GM23248 (cell line): ENCODE measurements at regions not wholly inside any gene's neighbourhood (a gene's known extent, or its start where the extent isn't known, plus 50 kb on each side); places are given as distances from the start of the nearest gene placed in this dataset.
A peak's percentile ranks its signal among the peaks of the same experiment; 100 is the strongest.

Source experiments
- DNase-seq: peaks from one replicate; pipeline ENCODE4 v3.0.0-alpha.2; 2015
- H2AFZ ChIP-seq: fragments of 200-600 bp; sonication (generic); 2 replicates; pipeline ENCODE4 v1.6.1; 2016; ENCODE audit warnings: antibody characterized with exemption
- H3F3A ChIP-seq: fragments of 200-600 bp; sonication (generic); 2 replicates; pipeline ENCODE4 v1.6.1; 2016; ENCODE audit warnings: mild to moderate bottlenecking, antibody characterized with exemption, mixed run types; ENCODE audit not compliant: insufficient read depth
- H3K27ac ChIP-seq: fragments of 200-600 bp; sonication (generic); 2 replicates; pipeline ENCODE4 v1.5.1; 2016; ENCODE audit warnings: mild to moderate bottlenecking
- H3K27me3 ChIP-seq: fragments of 200-600 bp; sonication (generic); replicated peaks from 2 replicates; pipeline ENCODE4 v1.6.1; 2016; ENCODE audit warnings: mild to moderate bottlenecking; ENCODE audit not compliant: insufficient read depth
- H3K36me3 ChIP-seq: fragments of 200-600 bp; sonication (generic); 2 replicates; pipeline ENCODE4 v1.6.1; 2016; ENCODE audit warnings: low read depth, mild to moderate bottlenecking
- H3K4me1 ChIP-seq: fragments of 200-600 bp; sonication (generic); 2 replicates; pipeline ENCODE4 v1.6.1; 2016; ENCODE audit warnings: mild to moderate bottlenecking; ENCODE audit not compliant: insufficient read depth
- H3K4me2 ChIP-seq: fragments of 200-600 bp; sonication (generic); one replicate; pipeline ENCODE4 v1.6.1; 2016; ENCODE audit warnings: mild to moderate bottlenecking; ENCODE audit not compliant: unreplicated experiment
- H3K4me3 ChIP-seq: fragments of 200-600 bp; sonication (generic); 2 replicates; pipeline ENCODE4 v1.5.1; 2016; ENCODE audit warnings: mild to moderate bottlenecking
- H3K79me2 ChIP-seq: fragments of 200-600 bp; sonication (generic); 2 replicates; pipeline ENCODE4 v1.6.1; 2016; ENCODE audit warnings: mild to moderate bottlenecking; ENCODE audit not compliant: insufficient read depth
- H3K9ac ChIP-seq: fragments of 200-600 bp; sonication (generic); 2 replicates; pipeline ENCODE4 v1.6.1; 2016; ENCODE audit warnings: mild to moderate bottlenecking
- H3K9me2 ChIP-seq: fragments of 200-600 bp; sonication (generic); 2 replicates; pipeline ENCODE4 v1.6.1; 2016; ENCODE audit warnings: mixed run types, mild to moderate bottlenecking, moderate library complexity; ENCODE audit not compliant: insufficient read depth
- H3K9me3 ChIP-seq: fragments of 200-600 bp; sonication (generic); one replicate; pipeline ENCODE4 v1.6.1; 2017; ENCODE audit warnings: low read depth
- H4K20me1 ChIP-seq: fragments of 200-600 bp; sonication (generic); 2 replicates; pipeline ENCODE4 v1.6.0; 2016; ENCODE audit not compliant: insufficient read depth
- EZH2 ChIP-seq: fragments of 200-600 bp; sonication (generic); IDR thresholded peaks from 2 replicates; pipeline ENCODE4 v1.6.1; 2018; ENCODE audit warnings: antibody characterized with exemption, mild to moderate bottlenecking; ENCODE audit not compliant: insufficient read depth, poor library complexity, severe bottlenecking
- EZH2phosphoT487 ChIP-seq: fragments of 200-600 bp; sonication (generic); IDR thresholded peaks from 2 replicates; pipeline ENCODE4 v1.6.1; 2018; ENCODE audit warnings: antibody characterized with exemption, moderate library complexity, mild to moderate bottlenecking, low read depth; ENCODE audit not compliant: insufficient read depth
- WGBS, 2 experiments: methylation state at CpG; one replicate each; pipeline ENCODE4 v1.1.6; 2015 to 2017; ENCODE audit warnings: low lambda C conversion rate in 2 of 2, low coverage in 1 of 2; ENCODE audit errors: missing lambda C conversion rate in 2 of 2; 5-methylcytosine and 5-hydroxymethylcytosine counted together
- in situ Hi-C: fragments of 300-500 bp; cut with MboI; formaldehyde crosslinking; loops from 2 replicates; pipeline ENCODE4 v1.15.0; 2020

DNA sequence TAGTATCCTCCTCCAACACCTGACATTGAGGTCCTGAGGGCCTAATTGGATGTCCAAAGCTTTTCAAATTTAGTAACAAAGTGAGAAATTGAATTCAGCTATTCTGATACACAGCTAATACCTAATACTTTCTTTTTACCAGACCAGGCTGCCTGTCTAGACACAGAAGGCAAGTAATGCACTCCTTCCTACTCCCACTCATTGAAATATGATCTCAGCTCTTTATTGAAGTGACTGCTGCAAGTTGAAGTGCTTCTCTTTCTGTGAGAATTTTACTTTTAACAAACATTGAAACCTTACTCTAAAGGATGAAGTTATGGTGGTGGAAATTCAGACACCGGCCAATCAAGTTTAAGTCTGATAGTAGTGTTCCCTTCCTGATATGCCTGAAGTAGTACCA, 90.8 kb upstream of the OGFRL1 start:
- peaks cover 25% of the 10 kb centered on the region for H3K4me1 ChIP-seq
- in situ Hi-C loops: no loop called here
- no peaks in the 10 kb centered on the region for H3K9me2 ChIP-seq
- no peak overlapping the region for H3K9ac ChIP-seq
- H3K36me3 ChIP-seq: no peaks in the 10 kb centered on the region
- DNase-seq: peak; percentile 68
- 97 to 100% methylated on average over 1 of the region's 1 CpG for WGBS, 2 experiments
- H3K27me3 ChIP-seq: no peaks in the 10 kb centered on the region
- no peaks in the 10 kb centered on the region for H3K79me2 ChIP-seq
- H4K20me1 ChIP-seq: no peaks in the 10 kb centered on the region
- 0 out of 2 replicates have a peak overlapping the region, but pooled peaks have one; percentile 7 for H3K27ac ChIP-seq
- no peak for TF ChIP-seq EZH2phosphoT487
- no peak for TF ChIP-seq EZH2
- H3K9me3 ChIP-seq: no peaks in the 10 kb centered on the region
- no peak overlapping the region for H3K4me3 ChIP-seq
- peaks cover 21% of the 10 kb centered on the region; the same call in 1 of the 2 replicates for H3F3A ChIP-seq
- H3K4me2 ChIP-seq: peak overlapping the region; percentile 51
- peak overlapping the region; percentile 35 for H2AFZ ChIP-seq

DNA sequence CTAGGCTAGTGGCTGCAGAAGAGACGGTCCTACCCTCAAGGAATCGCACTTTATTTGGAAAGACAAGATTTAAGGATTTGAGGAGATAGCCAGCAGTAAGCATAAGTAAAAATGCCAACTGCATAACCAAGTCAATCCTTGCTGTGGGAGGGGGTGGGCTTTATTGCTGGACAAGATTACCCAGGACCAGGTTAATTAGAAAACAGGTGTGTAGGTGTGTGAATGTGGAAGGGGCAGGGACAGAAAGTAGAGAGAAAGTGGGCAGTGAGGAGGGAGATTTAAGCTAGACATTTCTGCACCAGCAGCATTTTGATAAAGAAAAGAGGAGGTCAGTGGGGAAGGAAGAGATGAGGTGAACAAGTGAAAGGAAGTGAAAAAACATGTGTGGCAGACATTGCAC, 89.7 kb upstream of the OGFRL1 start:
- 97 to 100% methylated on average over 2 of the region's 2 CpGs for WGBS, 2 experiments
- in situ Hi-C loops: no loop called here
- Histone ChIP-seq H3K9ac (no peak overlapping the region), H3K4me3 (no peak overlapping the region), H3F3A (peaks cover 21% of the 10 kb centered on the region; the same call in 1 of the 2 replicates), H3K36me3 (no peaks in the 10 kb centered on the region), H2AFZ (no peak overlapping the region), H4K20me1 (no peaks in the 10 kb centered on the region), H3K79me2 (no peaks in the 10 kb centered on the region), H3K9me3 (no peaks in the 10 kb centered on the region), H3K27me3 (no peaks in the 10 kb centered on the region), H3K4me2 (no peak overlapping the region), H3K4me1 (peaks cover 25% of the 10 kb centered on the region), H3K27ac (no peak overlapping the region), H3K9me2 (no peaks in the 10 kb centered on the region)
- TF ChIP-seq EZH2: no peak
- DNase-seq: no peak

DNA sequence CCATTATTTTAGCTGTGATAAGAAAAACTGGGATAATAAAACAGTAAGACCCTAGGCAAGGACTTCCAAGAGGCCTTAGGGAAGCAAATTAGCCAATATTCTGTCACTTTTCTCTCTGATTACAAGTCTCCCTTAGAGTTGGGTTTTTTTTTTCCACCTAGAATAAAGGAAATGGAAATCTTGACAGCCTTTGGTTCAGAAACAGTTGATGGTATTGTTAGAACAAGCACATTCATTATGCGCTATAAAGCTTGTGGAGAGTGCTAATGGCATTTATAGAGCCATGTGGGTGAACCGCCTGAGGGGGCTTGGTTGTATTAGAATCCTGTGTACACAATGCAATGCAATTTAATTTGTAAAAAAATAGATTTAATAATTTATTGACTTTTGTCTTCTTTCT, 88.9 kb upstream of the OGFRL1 start:
- no peak for DNase-seq
- Histone ChIP-seq H3K79me2 (no peaks in the 10 kb centered on the region), H3F3A (peaks cover 16% of the 10 kb centered on the region; the same call in 1 of the 2 replicates), H3K4me2 (no peak overlapping the region), H3K9me3 (no peaks in the 10 kb centered on the region), H2AFZ (no peak overlapping the region), H3K4me3 (no peak overlapping the region), H3K27ac (no peak overlapping the region), H3K4me1 (peaks cover 20% of the 10 kb centered on the region), H3K36me3 (no peaks in the 10 kb centered on the region), H3K9me2 (no peaks in the 10 kb centered on the region), H3K27me3 (no peaks in the 10 kb centered on the region), H4K20me1 (no peaks in the 10 kb centered on the region), H3K9ac (no peak overlapping the region)
- WGBS, 2 experiments: 96 to 98% methylated on average over 2 of the region's 2 CpGs
- TF ChIP-seq EZH2phosphoT487 (no peak), EZH2 (no peak)
- in situ Hi-C loops: no loop called here

GRCh38 chr6:71203206-71203605, 85.4 kb upstream of the OGFRL1 start:
- H3K27me3 ChIP-seq: no peaks in the 10 kb centered on the region
- no peaks in the 10 kb centered on the region for H3K9me3 ChIP-seq
- peaks cover 19% of the 10 kb centered on the region for H3K4me1 ChIP-seq
- H3K27ac ChIP-seq: no peak overlapping the region
- H3K9ac ChIP-seq: no peak overlapping the region
- TF ChIP-seq EZH2 (no peak), EZH2phosphoT487 (no peak)
- H3K4me2 ChIP-seq: no peak overlapping the region
- H3K9me2 ChIP-seq: no peaks in the 10 kb centered on the region
- no peaks in the 10 kb centered on the region for H3K36me3 ChIP-seq
- no peaks in the 10 kb centered on the region for H3K79me2 ChIP-seq
- no peak overlapping the region for H3K4me3 ChIP-seq
- no peak overlapping the region for H2AFZ ChIP-seq
- peaks cover 19% of the 10 kb centered on the region for H3F3A ChIP-seq
- DNase-seq: no peak
- no peaks in the 10 kb centered on the region for H4K20me1 ChIP-seq
- in situ Hi-C loops: no loop called here
- WGBS, 2 experiments: 90 to 92% methylated on average over 2 of the region's 2 CpGs

DNA sequence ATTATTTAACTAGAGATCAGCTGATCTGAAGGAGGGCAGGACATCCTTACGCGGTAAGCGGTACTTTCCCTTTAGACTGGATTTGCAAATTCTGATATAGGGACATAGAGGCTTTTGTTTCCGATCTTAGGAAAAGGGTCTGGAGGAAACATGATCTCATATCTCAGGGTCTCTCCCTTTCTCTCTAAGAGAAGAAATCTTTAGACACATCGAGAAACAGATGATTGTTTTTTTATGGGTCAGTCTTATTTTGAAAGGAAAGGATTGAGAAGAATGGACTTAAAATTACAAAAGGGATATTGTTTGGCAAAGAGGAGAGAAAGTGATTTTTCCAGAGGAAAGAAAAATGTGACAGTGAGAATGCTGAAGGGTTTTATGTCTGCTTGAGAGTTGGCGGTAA, 83.9 kb upstream of the OGFRL1 start:
- H3K27ac ChIP-seq: peak overlapping the region; percentile 63
- peak overlapping the region; percentile 59; the same call in 1 of the 2 replicates for H3K4me3 ChIP-seq
- DNase-seq: no peak
- peak overlapping the region; percentile 73 for H3K4me2 ChIP-seq
- H3K79me2 ChIP-seq: no peaks in the 10 kb centered on the region
- no peak overlapping the region; the same call in 1 of the 2 replicates for H2AFZ ChIP-seq
- H3K4me1 ChIP-seq: peaks cover 18% of the 10 kb centered on the region
- H3K27me3 ChIP-seq: no peaks in the 10 kb centered on the region
- 92 to 93% methylated on average over 6 of the region's 6 CpGs for whole genome bisulfite sequencing, 2 experiments
- no peaks in the 10 kb centered on the region for H3K9me2 ChIP-seq
- no peaks in the 10 kb centered on the region for H3K9me3 ChIP-seq
- no peaks in the 10 kb centered on the region for H4K20me1 ChIP-seq
- peak overlapping the region; percentile 53; the same call in 1 of the 2 replicates for H3K9ac ChIP-seq
- TF ChIP-seq EZH2phosphoT487 (no peak), EZH2 (no peak)
- peaks cover 16% of the 10 kb centered on the region for H3F3A ChIP-seq
- H3K36me3 ChIP-seq: no peaks in the 10 kb centered on the region
- in situ Hi-C loops: no loop called here
